ENCODE measurements at regions not wholly inside any gene's neighbourhood (a gene's known extent, or its start where the extent isn't known, plus 50 kb on each side); places are given as distances from the start of the nearest gene placed in this dataset.

DNA sequence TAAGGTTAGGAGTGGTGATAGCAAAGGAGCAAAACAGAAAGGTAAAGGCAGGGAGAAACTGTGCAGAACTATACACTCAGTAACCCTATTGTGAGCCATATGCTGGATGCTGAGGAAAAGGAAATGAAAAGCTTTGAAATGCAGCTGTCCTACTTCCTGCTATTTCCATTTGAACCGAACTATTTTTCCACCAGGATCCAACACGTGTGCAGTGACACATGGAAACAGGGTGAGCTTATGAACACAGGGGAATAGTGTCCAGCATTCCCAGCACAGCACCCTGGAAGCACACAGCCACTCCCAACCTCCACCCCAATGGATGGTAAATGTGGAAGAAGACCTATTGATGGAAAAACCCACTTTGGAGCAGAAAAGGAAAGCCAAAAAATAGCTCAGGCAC is 69.0 kb upstream of the SLC12A2 start:
- Histone ChIP-seq H3K4me2 (no peak overlapping the region), H3K27me3 (ENCODE audit: insufficient read depth) (no peaks in the 10 kb centered on the region), H3K79me2 (replicated peaks; ENCODE audit: insufficient read depth) (no peaks in the 10 kb centered on the region), H3K4me1 (ENCODE audit: insufficient read depth) (no peaks in the 10 kb centered on the region; the same call in 1 of the 2 replicates), H3K4me3 (no peak overlapping the region), H3K36me3 (ENCODE audit: insufficient read depth) (no peaks in the 10 kb centered on the region), H3K27ac (ENCODE audit: low read depth) (no peak overlapping the region), H3K9me2 (ENCODE audit: insufficient read depth) (no peaks in the 10 kb centered on the region), H2AFZ (no peak overlapping the region), H3F3A (replicated peaks; ENCODE audit: low read depth) (no peaks in the 10 kb centered on the region), H4K20me1 (replicated peaks; ENCODE audit: insufficient read depth) (no peaks in the 10 kb centered on the region)
- no peak overlapping the region for H3K27ac Mint-ChIP-seq
- TF ChIP-seq, protein P1, sequence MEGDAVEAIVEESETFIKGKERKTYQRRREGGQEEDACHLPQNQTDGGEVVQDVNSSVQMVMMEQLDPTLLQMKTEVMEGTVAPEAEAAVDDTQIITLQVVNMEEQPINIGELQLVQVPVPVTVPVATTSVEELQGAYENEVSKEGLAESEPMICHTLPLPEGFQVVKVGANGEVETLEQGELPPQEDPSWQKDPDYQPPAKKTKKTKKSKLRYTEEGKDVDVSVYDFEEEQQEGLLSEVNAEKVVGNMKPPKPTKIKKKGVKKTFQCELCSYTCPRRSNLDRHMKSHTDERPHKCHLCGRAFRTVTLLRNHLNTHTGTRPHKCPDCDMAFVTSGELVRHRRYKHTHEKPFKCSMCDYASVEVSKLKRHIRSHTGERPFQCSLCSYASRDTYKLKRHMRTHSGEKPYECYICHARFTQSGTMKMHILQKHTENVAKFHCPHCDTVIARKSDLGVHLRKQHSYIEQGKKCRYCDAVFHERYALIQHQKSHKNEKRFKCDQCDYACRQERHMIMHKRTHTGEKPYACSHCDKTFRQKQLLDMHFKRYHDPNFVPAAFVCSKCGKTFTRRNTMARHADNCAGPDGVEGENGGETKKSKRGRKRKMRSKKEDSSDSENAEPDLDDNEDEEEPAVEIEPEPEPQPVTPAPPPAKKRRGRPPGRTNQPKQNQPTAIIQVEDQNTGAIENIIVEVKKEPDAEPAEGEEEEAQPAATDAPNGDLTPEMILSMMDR (conservative IDR thresholded peaks at IDR 0.05; ENCODE audit: low read depth in 2 of 2): no peak
- TF ChIP-seq ZNF331 (CRISPR knock-in tag; IDR thresholded peaks at IDR 0.05; ENCODE audit: low read depth): no peak
- no peak for TF ChIP-seq NANOG (IDR thresholded peaks at IDR 0.05; ENCODE audit: borderline replicate concordance)
- no peak for TF ChIP-seq ZNF114 (CRISPR knock-in tag; IDR thresholded peaks at IDR 0.05)
- TF ChIP-seq, protein P2, sequence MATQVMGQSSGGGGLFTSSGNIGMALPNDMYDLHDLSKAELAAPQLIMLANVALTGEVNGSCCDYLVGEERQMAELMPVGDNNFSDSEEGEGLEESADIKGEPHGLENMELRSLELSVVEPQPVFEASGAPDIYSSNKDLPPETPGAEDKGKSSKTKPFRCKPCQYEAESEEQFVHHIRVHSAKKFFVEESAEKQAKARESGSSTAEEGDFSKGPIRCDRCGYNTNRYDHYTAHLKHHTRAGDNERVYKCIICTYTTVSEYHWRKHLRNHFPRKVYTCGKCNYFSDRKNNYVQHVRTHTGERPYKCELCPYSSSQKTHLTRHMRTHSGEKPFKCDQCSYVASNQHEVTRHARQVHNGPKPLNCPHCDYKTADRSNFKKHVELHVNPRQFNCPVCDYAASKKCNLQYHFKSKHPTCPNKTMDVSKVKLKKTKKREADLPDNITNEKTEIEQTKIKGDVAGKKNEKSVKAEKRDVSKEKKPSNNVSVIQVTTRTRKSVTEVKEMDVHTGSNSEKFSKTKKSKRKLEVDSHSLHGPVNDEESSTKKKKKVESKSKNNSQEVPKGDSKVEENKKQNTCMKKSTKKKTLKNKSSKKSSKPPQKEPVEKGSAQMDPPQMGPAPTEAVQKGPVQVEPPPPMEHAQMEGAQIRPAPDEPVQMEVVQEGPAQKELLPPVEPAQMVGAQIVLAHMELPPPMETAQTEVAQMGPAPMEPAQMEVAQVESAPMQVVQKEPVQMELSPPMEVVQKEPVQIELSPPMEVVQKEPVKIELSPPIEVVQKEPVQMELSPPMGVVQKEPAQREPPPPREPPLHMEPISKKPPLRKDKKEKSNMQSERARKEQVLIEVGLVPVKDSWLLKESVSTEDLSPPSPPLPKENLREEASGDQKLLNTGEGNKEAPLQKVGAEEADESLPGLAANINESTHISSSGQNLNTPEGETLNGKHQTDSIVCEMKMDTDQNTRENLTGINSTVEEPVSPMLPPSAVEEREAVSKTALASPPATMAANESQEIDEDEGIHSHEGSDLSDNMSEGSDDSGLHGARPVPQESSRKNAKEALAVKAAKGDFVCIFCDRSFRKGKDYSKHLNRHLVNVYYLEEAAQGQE (IDR thresholded peaks at IDR 0.05; ENCODE audit: unreplicated experiment): no peak
- TF ChIP-seq, protein P3, sequence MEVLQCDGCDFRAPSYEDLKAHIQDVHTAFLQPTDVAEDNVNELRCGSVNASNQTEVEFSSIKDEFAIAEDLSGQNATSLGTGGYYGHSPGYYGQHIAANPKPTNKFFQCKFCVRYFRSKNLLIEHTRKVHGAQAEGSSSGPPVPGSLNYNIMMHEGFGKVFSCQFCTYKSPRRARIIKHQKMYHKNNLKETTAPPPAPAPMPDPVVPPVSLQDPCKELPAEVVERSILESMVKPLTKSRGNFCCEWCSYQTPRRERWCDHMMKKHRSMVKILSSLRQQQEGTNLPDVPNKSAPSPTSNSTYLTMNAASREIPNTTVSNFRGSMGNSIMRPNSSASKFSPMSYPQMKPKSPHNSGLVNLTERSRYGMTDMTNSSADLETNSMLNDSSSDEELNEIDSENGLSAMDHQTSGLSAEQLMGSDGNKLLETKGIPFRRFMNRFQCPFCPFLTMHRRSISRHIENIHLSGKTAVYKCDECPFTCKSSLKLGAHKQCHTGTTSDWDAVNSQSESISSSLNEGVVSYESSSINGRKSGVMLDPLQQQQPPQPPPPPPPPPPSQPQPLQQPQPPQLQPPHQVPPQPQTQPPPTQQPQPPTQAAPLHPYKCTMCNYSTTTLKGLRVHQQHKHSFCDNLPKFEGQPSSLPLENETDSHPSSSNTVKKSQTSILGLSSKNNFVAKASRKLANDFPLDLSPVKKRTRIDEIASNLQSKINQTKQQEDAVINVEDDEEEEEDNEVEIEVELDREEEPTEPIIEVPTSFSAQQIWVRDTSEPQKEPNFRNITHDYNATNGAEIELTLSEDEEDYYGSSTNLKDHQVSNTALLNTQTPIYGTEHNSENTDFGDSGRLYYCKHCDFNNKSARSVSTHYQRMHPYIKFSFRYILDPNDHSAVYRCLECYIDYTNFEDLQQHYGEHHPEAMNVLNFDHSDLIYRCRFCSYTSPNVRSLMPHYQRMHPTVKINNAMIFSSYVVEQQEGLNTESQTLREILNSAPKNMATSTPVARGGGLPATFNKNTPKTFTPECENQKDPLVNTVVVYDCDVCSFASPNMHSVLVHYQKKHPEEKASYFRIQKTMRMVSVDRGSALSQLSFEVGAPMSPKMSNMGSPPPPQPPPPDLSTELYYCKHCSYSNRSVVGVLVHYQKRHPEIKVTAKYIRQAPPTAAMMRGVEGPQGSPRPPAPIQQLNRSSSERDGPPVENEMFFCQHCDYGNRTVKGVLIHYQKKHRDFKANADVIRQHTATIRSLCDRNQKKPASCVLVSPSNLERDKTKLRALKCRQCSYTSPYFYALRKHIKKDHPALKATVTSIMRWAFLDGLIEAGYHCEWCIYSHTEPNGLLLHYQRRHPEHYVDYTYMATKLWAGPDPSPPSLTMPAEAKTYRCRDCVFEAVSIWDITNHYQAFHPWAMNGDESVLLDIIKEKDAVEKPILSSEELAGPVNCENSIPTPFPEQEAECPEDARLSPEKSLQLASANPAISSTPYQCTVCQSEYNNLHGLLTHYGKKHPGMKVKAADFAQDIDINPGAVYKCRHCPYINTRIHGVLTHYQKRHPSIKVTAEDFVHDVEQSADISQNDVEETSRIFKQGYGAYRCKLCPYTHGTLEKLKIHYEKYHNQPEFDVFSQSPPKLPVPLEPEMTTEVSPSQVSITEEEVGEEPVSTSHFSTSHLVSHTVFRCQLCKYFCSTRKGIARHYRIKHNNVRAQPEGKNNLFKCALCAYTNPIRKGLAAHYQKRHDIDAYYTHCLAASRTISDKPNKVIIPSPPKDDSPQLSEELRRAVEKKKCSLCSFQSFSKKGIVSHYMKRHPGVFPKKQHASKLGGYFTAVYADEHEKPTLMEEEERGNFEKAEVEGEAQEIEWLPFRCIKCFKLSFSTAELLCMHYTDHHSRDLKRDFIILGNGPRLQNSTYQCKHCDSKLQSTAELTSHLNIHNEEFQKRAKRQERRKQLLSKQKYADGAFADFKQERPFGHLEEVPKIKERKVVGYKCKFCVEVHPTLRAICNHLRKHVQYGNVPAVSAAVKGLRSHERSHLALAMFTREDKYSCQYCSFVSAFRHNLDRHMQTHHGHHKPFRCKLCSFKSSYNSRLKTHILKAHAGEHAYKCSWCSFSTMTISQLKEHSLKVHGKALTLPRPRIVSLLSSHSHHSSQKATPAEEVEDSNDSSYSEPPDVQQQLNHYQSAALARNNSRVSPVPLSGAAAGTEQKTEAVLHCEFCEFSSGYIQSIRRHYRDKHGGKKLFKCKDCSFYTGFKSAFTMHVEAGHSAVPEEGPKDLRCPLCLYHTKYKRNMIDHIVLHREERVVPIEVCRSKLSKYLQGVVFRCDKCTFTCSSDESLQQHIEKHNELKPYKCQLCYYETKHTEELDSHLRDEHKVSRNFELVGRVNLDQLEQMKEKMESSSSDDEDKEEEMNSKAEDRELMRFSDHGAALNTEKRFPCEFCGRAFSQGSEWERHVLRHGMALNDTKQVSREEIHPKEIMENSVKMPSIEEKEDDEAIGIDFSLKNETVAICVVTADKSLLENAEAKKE (CRISPR knock-in tag; IDR thresholded peaks at IDR 0.05): no peak
- TF ChIP-seq, protein P4, sequence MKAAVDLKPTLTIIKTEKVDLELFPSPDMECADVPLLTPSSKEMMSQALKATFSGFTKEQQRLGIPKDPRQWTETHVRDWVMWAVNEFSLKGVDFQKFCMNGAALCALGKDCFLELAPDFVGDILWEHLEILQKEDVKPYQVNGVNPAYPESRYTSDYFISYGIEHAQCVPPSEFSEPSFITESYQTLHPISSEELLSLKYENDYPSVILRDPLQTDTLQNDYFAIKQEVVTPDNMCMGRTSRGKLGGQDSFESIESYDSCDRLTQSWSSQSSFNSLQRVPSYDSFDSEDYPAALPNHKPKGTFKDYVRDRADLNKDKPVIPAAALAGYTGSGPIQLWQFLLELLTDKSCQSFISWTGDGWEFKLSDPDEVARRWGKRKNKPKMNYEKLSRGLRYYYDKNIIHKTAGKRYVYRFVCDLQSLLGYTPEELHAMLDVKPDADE (IDR thresholded peaks at IDR 0.05): no peak
- TF ChIP-seq CREB1 (CRISPR knock-in tag; IDR thresholded peaks at IDR 0.05; ENCODE audit: low read depth): no peak
- TF ChIP-seq POLR2AphosphoS5 (IDR thresholded peaks at IDR 0.05; ENCODE audit: low read depth): no peak
- TF ChIP-seq JUNB (IDR thresholded peaks at IDR 0.05; ENCODE audit: unreplicated experiment): no peak
- TF ChIP-seq STAT1 (IDR thresholded peaks at IDR 0.05; ENCODE audit: unreplicated experiment): no peak
- no peak for TF ChIP-seq EZH2phosphoT487 (IDR thresholded peaks at IDR 0.05; ENCODE audit: unreplicated experiment)
- no peak for TF ChIP-seq EZH2 (IDR thresholded peaks at IDR 0.05; ENCODE audit: low read depth, unreplicated experiment)
- no peak for ATAC-seq
- no peak for DNase-seq (ENCODE audit: low spot score)
- H3K27me3 Mint-ChIP-seq (ENCODE audit: insufficient read depth, low read depth, poor library complexity): no peaks in the 10 kb centered on the region
- no peaks in the 10 kb centered on the region for H3K36me3 Mint-ChIP-seq (ENCODE audit: low read depth)
- H3K9me3 Mint-ChIP-seq: no peaks in the 10 kb centered on the region
- H3K4me1 Mint-ChIP-seq: peaks cover 7% of the 10 kb centered on the region
- H3K4me3 Mint-ChIP-seq: no peak overlapping the region

All from GM23338 (cell line).